Osteocyte (in vitro differentiated cells): ENCODE measurements at regions not wholly inside any gene's neighbourhood (a gene's known extent, or its start where the extent isn't known, plus 50 kb on each side); places are given as distances from the start of the nearest gene placed in this dataset.

Experiments
- DNase-seq: peaks from one replicate; pipeline ENCODE4 v3.0.0; 2021; ENCODE audit warnings: mixed read lengths; ENCODE audit not compliant: unreplicated experiment; ENCODE audit errors: extremely low spot score
- H3K27ac Mint-ChIP-seq: one replicate; pipeline ENCODE4 v1.8.0; 2021; ENCODE audit warnings: mild to moderate bottlenecking, mixed read lengths; ENCODE audit not compliant: unreplicated experiment
- H3K27me3 Mint-ChIP-seq: one replicate; pipeline ENCODE4 v1.8.0; 2021; ENCODE audit warnings: mixed read lengths; ENCODE audit not compliant: unreplicated experiment
- H3K36me3 Mint-ChIP-seq: one replicate; pipeline ENCODE4 v1.8.0; 2021; ENCODE audit warnings: mixed read lengths; ENCODE audit not compliant: unreplicated experiment
- H3K4me1 Mint-ChIP-seq: one replicate; pipeline ENCODE4 v1.8.0; 2021; ENCODE audit warnings: mixed read lengths; ENCODE audit not compliant: unreplicated experiment
- H3K4me3 Mint-ChIP-seq: one replicate; pipeline ENCODE4 v1.8.0; 2021; ENCODE audit warnings: mild to moderate bottlenecking, moderate library complexity, mixed read lengths; ENCODE audit not compliant: unreplicated experiment
- H3K9me3 Mint-ChIP-seq: one replicate; pipeline ENCODE4 v1.8.0; 2021; ENCODE audit warnings: mixed read lengths; ENCODE audit not compliant: unreplicated experiment
- CTCF ChIP-seq: fragments of 200-600 bp; sonication (generic); IDR thresholded peaks from 2 replicates; pipeline ENCODE4 v1.5.0; 2021; ENCODE audit warnings: antibody characterized with exemption, mild to moderate bottlenecking, moderate library complexity

DNA sequence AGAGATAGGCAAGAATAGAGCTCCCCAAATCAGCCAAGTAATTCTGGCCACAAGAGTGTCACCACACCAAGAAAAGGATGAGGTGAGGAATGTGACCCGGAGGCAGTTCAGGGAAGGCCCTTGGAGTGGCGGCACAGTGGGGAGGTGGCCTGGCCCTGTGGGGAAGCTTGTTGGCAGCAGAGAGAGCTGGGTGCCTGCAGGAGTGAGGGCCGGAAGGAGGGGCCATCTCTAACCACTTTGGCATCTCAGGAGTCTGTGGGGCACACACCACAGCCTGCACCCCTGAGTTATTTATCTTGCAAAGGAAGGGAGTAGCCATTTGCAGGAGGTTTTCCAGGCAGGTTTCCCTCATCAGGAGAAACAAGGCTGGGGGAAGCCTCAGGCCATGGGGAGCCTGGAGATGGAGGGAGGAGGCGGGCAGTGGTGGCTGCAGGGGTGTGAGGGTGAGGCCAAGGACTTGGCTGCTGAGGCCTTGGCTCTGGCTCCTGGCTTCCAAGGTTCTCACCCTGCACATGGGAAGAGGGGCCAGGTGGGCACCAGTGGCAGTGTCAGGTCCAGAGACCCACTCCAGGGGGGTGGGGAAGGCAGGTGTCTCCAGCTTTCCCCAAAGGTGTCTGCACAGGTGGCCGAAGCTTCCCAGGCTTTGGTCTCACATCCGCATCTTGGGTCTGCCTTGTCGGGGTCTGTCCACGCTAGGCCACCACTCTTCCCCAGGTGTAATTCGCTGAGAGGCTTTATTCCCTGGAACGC lies 370.2 kb downstream of the CTTN start:
- peaks cover 2% of the 10 kb centered on the region for H3K9me3 Mint-ChIP-seq
- no peaks in the 10 kb centered on the region for H3K36me3 Mint-ChIP-seq
- no peak for DNase-seq
- no peak overlapping the region for H3K4me3 Mint-ChIP-seq
- TF ChIP-seq CTCF = no peak
- no peaks in the 10 kb centered on the region for H3K4me1 Mint-ChIP-seq
- H3K27me3 Mint-ChIP-seq = no peaks in the 10 kb centered on the region
- H3K27ac Mint-ChIP-seq = no peak overlapping the region

DNA sequence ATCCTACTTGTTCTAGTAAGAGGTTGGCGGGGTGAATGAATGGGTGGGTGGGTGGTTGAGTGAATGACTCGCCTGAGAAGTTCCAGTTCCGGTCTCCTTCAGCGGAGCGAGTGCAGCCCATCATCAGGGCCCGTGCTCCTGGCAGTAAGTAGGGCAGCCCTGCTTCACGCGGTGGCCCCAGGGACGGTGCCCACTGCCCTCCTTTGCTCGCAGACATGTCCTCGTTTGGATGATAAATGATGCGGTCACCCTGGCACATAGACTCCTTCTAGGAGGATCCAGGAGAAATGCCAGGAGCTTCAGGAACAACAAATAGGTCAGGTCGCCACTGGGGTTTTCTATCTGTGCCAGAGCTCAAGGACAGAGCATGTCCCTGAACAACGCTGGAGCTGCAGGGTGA lies 370.8 kb downstream of the CTTN start:
- TF ChIP-seq CTCF = no peak
- no peaks in the 10 kb centered on the region for H3K27me3 Mint-ChIP-seq
- H3K36me3 Mint-ChIP-seq = no peaks in the 10 kb centered on the region
- peaks cover 7% of the 10 kb centered on the region for H3K9me3 Mint-ChIP-seq
- no peak overlapping the region for H3K27ac Mint-ChIP-seq
- DNase-seq = no peak
- H3K4me1 Mint-ChIP-seq = no peaks in the 10 kb centered on the region
- no peak overlapping the region for H3K4me3 Mint-ChIP-seq

GRCh38 chr11:70769521-70769920 lies 371.2 kb downstream of the CTTN start:
- H3K4me1 Mint-ChIP-seq = no peaks in the 10 kb centered on the region
- DNase-seq = no peak
- TF ChIP-seq CTCF = no peak
- H3K36me3 Mint-ChIP-seq = no peaks in the 10 kb centered on the region
- no peak overlapping the region for H3K4me3 Mint-ChIP-seq
- no peak overlapping the region for H3K27ac Mint-ChIP-seq
- H3K27me3 Mint-ChIP-seq = no peaks in the 10 kb centered on the region
- H3K9me3 Mint-ChIP-seq = peaks cover 8% of the 10 kb centered on the region

- no peak for DNase-seq
- no peaks in the 10 kb centered on the region for H3K27me3 Mint-ChIP-seq
- no peak overlapping the region for H3K27ac Mint-ChIP-seq
- no peak overlapping the region for H3K4me3 Mint-ChIP-seq
- TF ChIP-seq CTCF = no peak
- H3K9me3 Mint-ChIP-seq = peaks cover 8% of the 10 kb centered on the region
- H3K4me1 Mint-ChIP-seq = no peaks in the 10 kb centered on the region
- H3K36me3 Mint-ChIP-seq = no peaks in the 10 kb centered on the region
Observed at GRCh38 chr11:70771099-70771885, 373.0 kb downstream of the CTTN start.

DNA sequence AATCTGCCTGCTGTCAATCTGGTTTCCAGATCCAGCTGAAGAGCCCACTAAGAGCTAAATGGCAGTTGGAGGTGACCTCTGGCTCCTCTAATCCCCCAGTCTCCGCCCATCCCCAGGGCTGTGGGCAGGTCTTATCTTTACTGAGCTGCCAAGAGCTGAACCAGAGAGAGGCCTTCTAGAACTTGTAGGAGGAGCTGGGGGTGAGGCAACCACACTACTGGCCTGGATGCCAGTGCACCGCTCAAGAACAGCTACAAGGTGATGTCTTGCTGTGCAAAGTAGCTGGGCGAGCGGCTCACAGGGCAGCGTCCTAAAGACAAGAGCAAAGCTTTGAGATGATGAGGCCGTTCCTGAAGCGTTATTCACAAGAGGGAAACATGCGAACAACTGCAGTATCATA lies 374.6 kb downstream of the CTTN start:
- peaks cover 8% of the 10 kb centered on the region for H3K9me3 Mint-ChIP-seq
- no peaks in the 10 kb centered on the region for H3K36me3 Mint-ChIP-seq
- no peak for DNase-seq
- no peaks in the 10 kb centered on the region for H3K4me1 Mint-ChIP-seq
- H3K27ac Mint-ChIP-seq = no peak overlapping the region
- no peak for TF ChIP-seq CTCF
- no peaks in the 10 kb centered on the region for H3K27me3 Mint-ChIP-seq
- H3K4me3 Mint-ChIP-seq = no peak overlapping the region
